Kasumi-1 (cell line): ENCODE measurements at regions not wholly inside any gene's neighbourhood (a gene's known extent, or its start where the extent isn't known, plus 50 kb on each side); places are given as distances from the start of the nearest gene placed in this dataset.
"Not testable (repeated sequence)": the region's sequence is repeated elsewhere in the genome, so short reads cannot be mapped to it uniquely, and the experiment has no call there.

Experiments
- DNase-seq, 2 experiments: peaks; one replicate each; lab custom pipeline; 2025; lab: John Stamatoyannopoulos, UW

- no peak for DNase-seq
Observed at GRCh38 chr4:189825466-189825865, 115.2 kb upstream of the FRG1 start.

- no peak for DNase-seq
Observed at GRCh38 chr4:189826657-189827056, 114.0 kb upstream of the FRG1 start.

GRCh38 chr4:189828081-189828697, 112.5 kb upstream of the FRG1 start:
- DNase-seq: no peak

- DNase-seq: no peak
Observed at GRCh38 chr4:189832528-189832927, 108.1 kb upstream of the FRG1 start.

GRCh38 chr4:189834616-189835015, 106.1 kb upstream of the FRG1 start:
- DNase-seq: no peak

GRCh38 chr4:189835505-189835904, 105.2 kb upstream of the FRG1 start:
- DNase-seq: no peak

- no peak for DNase-seq
Observed at GRCh38 chr4:189837471-189837870, 103.2 kb upstream of the FRG1 start.

- DNase-seq: no peak
Observed at GRCh38 chr4:189838821-189839497, 101.7 kb upstream of the FRG1 start.

GRCh38 chr4:189840356-189840755, 100.3 kb upstream of the FRG1 start:
- no peak for DNase-seq

GRCh38 chr4:189843413-189844009, 97.2 kb upstream of the FRG1 start:
- no peak for DNase-seq

- no peak for DNase-seq
Observed at GRCh38 chr4:189845145-189845846, 95.4 kb upstream of the FRG1 start.

- DNase-seq: not testable (repeated sequence)
Observed at GRCh38 chr4:189846094-189846493, 94.6 kb upstream of the FRG1 start.

- DNase-seq: not testable (repeated sequence)
Observed at GRCh38 chr4:189846608-189847007, 94.1 kb upstream of the FRG1 start.

GRCh38 chr4:189848672-189849071, 92.0 kb upstream of the FRG1 start:
- not testable (repeated sequence) for DNase-seq

- DNase-seq: no peak
Observed at GRCh38 chr4:189850239-189850856, 90.3 kb upstream of the FRG1 start.

- no peak for DNase-seq
Observed at GRCh38 chr4:189858435-189858834, 82.2 kb upstream of the FRG1 start.

- DNase-seq: no peak
Observed at GRCh38 chr4:189861101-189861500, 79.6 kb upstream of the FRG1 start.

GRCh38 chr4:189869236-189869635, 71.4 kb upstream of the FRG1 start:
- DNase-seq: no peak

GRCh38 chr4:189870511-189871234, 70.0 kb upstream of the FRG1 start:
- no peak for DNase-seq

- DNase-seq: no peak
Observed at GRCh38 chr4:189874591-189874990, 66.1 kb upstream of the FRG1 start.

GRCh38 chr4:189881190-189881589, 59.5 kb upstream of the FRG1 start:
- not testable (repeated sequence) for DNase-seq

GRCh38 chr4:189888407-189888806, 52.3 kb upstream of the FRG1 start:
- not testable (repeated sequence) for DNase-seq
